ENCODE measurements at regions not wholly inside any gene's neighbourhood (a gene's known extent, or its start where the extent isn't known, plus 50 kb on each side); places are given as distances from the start of the nearest gene placed in this dataset.

DNA sequence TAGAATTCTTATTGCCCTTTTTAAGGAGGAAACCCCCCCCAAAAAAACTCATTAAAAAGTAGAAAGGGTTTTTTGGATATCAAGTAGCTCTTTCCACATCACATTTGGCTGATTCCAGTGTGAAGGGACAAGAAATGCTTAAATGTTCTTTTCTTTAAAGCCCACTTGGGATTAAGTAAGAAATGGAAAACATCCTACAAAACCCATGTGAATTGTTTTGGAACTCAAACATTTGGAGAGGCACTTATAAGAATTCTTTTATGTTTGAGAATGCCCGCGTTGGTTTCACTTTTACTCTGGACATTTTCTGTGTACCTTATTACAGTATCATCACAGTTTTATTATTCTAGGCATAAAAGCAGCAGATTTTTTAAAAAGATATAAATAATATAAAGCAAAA lies 301.1 kb upstream of the ACTBL2 start:
- peak; percentile 35 for DNase-seq (ENCODE audit: low read depth)
- peak overlapping the region; percentile 33 for H3K4me3 ChIP-seq (ENCODE audit: low read depth, low read length)
- TF ChIP-seq, protein P1, sequence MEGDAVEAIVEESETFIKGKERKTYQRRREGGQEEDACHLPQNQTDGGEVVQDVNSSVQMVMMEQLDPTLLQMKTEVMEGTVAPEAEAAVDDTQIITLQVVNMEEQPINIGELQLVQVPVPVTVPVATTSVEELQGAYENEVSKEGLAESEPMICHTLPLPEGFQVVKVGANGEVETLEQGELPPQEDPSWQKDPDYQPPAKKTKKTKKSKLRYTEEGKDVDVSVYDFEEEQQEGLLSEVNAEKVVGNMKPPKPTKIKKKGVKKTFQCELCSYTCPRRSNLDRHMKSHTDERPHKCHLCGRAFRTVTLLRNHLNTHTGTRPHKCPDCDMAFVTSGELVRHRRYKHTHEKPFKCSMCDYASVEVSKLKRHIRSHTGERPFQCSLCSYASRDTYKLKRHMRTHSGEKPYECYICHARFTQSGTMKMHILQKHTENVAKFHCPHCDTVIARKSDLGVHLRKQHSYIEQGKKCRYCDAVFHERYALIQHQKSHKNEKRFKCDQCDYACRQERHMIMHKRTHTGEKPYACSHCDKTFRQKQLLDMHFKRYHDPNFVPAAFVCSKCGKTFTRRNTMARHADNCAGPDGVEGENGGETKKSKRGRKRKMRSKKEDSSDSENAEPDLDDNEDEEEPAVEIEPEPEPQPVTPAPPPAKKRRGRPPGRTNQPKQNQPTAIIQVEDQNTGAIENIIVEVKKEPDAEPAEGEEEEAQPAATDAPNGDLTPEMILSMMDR (IDR thresholded peaks at IDR 0.05; ENCODE audit: insufficient read depth, low read depth, low read length): no peak

GRCh38 chr5:57780961-57781325 lies 298.3 kb upstream of the ACTBL2 start:
- TF ChIP-seq, protein P1 (IDR thresholded peaks at IDR 0.05; ENCODE audit: insufficient read depth, low read depth, low read length): no peak
- no peak overlapping the region for H3K4me3 ChIP-seq (ENCODE audit: low read depth, low read length)
- DNase-seq (ENCODE audit: low read depth): no peak

GRCh38 chr5:57780306-57780960 lies 297.8 kb upstream of the ACTBL2 start:
- H3K4me3 ChIP-seq (ENCODE audit: low read depth, low read length): no peak overlapping the region
- TF ChIP-seq, protein P1 (IDR thresholded peaks at IDR 0.05; ENCODE audit: insufficient read depth, low read depth, low read length): no peak
- DNase-seq (ENCODE audit: low read depth): no peak

DNA sequence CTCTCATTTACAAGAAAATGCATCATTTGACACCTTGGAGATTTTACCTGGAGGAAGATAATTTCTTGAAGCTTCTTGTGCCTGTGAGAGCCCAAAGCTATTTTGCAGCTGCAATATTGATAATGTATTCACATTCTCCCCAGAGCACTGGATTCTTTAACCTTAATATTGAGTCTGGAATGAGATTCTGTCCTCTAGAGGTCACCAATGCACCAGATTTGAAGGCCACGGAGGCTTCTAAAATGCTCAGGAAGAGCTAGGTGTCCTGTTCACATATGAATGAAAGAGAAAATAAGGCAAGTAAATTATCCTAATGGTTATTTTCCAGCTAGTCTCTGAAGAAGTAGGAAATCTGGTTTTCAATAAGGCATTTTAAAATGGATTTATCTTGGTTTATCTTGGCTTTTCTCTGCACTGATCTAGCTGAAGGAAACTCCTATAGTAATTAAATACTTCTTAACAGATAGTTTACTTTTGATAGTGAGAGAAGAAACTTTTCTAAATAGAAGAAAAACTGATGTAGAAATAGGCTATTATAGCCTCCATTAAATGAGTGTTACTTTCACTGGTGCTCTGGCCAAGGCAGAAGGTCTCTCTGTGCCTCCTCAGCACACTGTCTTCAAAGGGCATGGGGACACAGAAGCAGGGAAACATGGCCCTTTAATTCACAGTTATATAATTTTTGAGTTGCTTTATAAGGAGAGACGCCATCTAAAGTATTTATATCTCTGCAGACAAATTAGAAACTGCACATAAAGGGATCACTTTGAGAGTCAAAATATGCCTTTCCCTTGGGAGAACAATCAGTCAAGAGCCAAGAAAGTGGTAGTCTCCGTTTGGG lies 297.0 kb upstream of the ACTBL2 start:
- H3K4me3 ChIP-seq (ENCODE audit: low read depth, low read length): no peak overlapping the region
- TF ChIP-seq, protein P1 (IDR thresholded peaks at IDR 0.05; ENCODE audit: insufficient read depth, low read depth, low read length): peak; percentile 69
- peak; percentile 79 for DNase-seq (ENCODE audit: low read depth)

DNA sequence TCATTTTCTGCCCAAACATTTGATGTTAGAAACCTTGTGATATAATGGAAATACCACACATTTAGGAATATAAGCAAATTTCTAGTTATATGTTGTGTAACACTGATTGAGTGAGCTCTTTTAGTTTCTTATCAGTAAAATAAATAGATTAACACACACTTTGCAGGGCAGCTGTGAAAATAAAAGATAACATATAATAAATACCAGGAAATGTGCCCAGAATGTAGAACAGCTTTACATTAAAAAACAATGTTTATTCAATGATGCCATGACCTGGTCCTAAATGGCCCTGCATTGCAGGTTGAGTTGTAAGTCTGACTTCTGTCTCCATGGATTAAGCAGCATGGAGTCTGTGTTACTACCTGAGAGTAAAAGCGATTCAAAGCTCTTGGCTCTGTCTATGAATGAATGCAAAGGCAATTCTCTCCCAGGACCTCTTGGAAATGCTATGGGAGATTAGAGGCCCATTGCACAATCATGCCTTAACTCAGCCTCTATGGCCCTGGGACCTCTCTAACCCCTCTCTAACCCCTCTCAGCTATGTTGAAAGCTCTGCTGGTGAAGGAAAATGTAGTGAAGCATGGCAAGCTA lies 296.0 kb upstream of the ACTBL2 start:
- TF ChIP-seq, protein P1 (IDR thresholded peaks at IDR 0.05; ENCODE audit: insufficient read depth, low read depth, low read length): no peak
- peak; percentile 86 for DNase-seq (ENCODE audit: low read depth)
- no peak overlapping the region for H3K4me3 ChIP-seq (ENCODE audit: low read depth, low read length)

DNA sequence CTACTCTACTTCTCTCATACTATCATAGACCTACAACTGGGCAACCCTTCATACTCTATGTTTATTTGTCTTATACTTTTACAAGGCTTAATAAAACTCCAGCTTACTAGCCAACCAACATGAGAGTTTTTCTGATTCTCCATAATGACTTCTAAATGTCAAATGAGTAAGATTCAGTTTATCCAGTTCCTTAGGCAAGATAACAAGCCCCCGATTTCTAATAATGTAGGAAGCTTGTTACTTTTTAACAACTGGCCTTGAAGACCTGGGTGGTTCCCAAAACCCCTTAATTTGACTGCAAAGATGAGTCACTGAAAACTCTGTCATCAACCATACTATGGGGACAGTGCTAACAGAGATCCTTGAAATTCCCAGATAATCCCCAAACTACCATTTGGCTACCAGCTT lies 294.6 kb upstream of the ACTBL2 start:
- DNase-seq (ENCODE audit: low read depth): peak; percentile 52
- no peak overlapping the region for H3K4me3 ChIP-seq (ENCODE audit: low read depth, low read length)
- TF ChIP-seq, protein P1 (IDR thresholded peaks at IDR 0.05; ENCODE audit: insufficient read depth, low read depth, low read length): no peak
